Hepatocyte (in vitro differentiated cells): ENCODE measurements at regions not wholly inside any gene's neighbourhood (a gene's known extent, or its start where the extent isn't known, plus 50 kb on each side); places are given as distances from the start of the nearest gene placed in this dataset.

Source experiments
- EZH2 ChIP-seq: fragments of 200-600 bp; sonication (generic); IDR thresholded peaks from 2 replicates; pipeline ENCODE4 v1.6.1; 2016; ENCODE audit warnings: antibody characterized with exemption, mild to moderate bottlenecking, borderline replicate concordance
- TF ChIP-seq, protein P1 (sequence below): fragments of 200-600 bp; sonication (generic); IDR thresholded peaks from 2 replicates; pipeline ENCODE4 v1.5.1; 2016; ENCODE audit warnings: antibody characterized with exemption, mild to moderate bottlenecking; ENCODE audit not compliant: poor library complexity

DNA sequence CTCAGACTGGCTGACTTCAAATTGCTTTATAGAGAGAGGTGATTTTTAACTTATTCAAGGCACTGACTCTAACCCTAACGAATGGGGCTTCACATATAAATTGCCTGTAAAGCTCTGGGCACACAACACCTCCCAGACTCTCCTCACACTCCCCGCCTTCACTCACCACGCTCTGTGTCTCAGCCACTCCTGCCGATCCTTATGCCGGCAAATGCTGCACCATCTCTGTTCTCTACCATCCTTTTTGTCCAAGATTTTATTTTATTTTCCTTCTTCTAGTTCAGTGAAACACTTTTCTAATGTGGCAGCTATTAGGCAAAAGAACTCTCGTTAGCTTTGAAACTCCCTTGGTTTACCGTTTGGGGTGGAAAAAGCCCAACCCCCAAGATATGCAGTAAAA, 446.1 kb upstream of the TMEM132C start:
- TF ChIP-seq, protein P1, sequence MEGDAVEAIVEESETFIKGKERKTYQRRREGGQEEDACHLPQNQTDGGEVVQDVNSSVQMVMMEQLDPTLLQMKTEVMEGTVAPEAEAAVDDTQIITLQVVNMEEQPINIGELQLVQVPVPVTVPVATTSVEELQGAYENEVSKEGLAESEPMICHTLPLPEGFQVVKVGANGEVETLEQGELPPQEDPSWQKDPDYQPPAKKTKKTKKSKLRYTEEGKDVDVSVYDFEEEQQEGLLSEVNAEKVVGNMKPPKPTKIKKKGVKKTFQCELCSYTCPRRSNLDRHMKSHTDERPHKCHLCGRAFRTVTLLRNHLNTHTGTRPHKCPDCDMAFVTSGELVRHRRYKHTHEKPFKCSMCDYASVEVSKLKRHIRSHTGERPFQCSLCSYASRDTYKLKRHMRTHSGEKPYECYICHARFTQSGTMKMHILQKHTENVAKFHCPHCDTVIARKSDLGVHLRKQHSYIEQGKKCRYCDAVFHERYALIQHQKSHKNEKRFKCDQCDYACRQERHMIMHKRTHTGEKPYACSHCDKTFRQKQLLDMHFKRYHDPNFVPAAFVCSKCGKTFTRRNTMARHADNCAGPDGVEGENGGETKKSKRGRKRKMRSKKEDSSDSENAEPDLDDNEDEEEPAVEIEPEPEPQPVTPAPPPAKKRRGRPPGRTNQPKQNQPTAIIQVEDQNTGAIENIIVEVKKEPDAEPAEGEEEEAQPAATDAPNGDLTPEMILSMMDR: no peak
- no peak for TF ChIP-seq EZH2
